ENCODE measurements at regions not wholly inside any gene's neighbourhood (a gene's known extent, or its start where the extent isn't known, plus 50 kb on each side); places are given as distances from the start of the nearest gene placed in this dataset.

GRCh38 chr5:126341906-126342630 is 81.1 kb upstream of the GRAMD2B start:
- no peak for TF ChIP-seq CTCF (IDR thresholded peaks at IDR 0.05; ENCODE audit: extremely low read depth in 1 of 2, insufficient read depth in 1 of 2, low read depth in 1 of 2, low read length in 2 of 2)
- no peak for TF ChIP-seq MAX (IDR thresholded peaks at IDR 0.05; ENCODE audit: insufficient read depth, insufficient read length)
- TF ChIP-seq MYC (IDR thresholded peaks at IDR 0.05; ENCODE audit: low read depth, low read length) = no peak
- no peak for TF ChIP-seq POLR2A (IDR thresholded peaks at IDR 0.05; ENCODE audit: low read depth, low read length)
- no peak for TF ChIP-seq POLR2AphosphoS5 (IDR thresholded peaks at IDR 0.05; ENCODE audit: insufficient read depth, low read depth, low read length)
- TF ChIP-seq JUN (IDR thresholded peaks at IDR 0.05; ENCODE audit: borderline replicate concordance, insufficient read depth, insufficient read length, low read depth) = no peak
- no peak for TF ChIP-seq EZH2 (IDR thresholded peaks at IDR 0.05; ENCODE audit: borderline replicate concordance, low read depth, low read length, severe bottlenecking)
- no peak for TF ChIP-seq FOS (IDR thresholded peaks at IDR 0.05; ENCODE audit: borderline replicate concordance, insufficient read depth, low read length)

Measured in endothelial cell of umbilical vein (primary cell).